ENCODE measurements at regions not wholly inside any gene's neighbourhood (a gene's known extent, or its start where the extent isn't known, plus 50 kb on each side); places are given as distances from the start of the nearest gene placed in this dataset.

- intact Hi-C loops (cut with DNase I): no loop called here
- ATAC-seq: no peak
- no peak for DNase-seq
Observed at GRCh38 chr3:36221975-36222374, 158.3 kb upstream of the STAC start.

GRCh38 chr3:36227980-36228379 lies 152.3 kb upstream of the STAC start:
- no peak for ATAC-seq
- DNase-seq: no peak

DNA sequence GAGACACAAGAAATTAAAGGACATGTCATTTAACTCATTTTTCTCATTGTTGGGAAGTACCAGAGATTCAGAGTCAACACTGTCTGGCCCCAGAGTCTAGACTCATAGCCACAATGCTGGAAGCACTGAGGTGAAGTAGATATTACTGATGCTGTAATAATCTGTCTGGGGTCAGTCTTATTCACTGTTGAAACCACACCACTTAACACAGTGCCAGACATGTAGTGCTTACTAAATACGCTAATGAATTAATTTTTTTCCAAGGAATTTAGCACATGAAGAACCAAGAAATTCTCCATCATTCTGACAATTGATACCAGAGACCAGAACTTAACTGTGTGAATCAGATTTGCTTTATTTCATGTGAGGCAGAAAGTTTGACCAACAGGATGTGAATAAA lies 150.8 kb upstream of the STAC start:
- intact Hi-C loops (cut with DNase I): no loop called here
- ATAC-seq: no peak
- no peak for DNase-seq

More at GRCh38 chr3:36227980-36228379, 152.3 kb upstream of the STAC start:
- intact Hi-C loops (cut with DNase I): no loop called here

- no peak for ATAC-seq
- no peak for DNase-seq
- intact Hi-C loops (cut with DNase I): no loop called here
Observed at GRCh38 chr3:36232797-36233489, 147.4 kb upstream of the STAC start.

- intact Hi-C loops (cut with DNase I): no loop called here
- ATAC-seq (no peak), DNase-seq (no peak)
Observed at GRCh38 chr3:36244728-36245127, 135.6 kb upstream of the STAC start.

- DNase-seq (no peak), ATAC-seq (no peak)
- intact Hi-C loops (cut with DNase I): no loop called here
Observed at GRCh38 chr3:36248374-36248773, 131.9 kb upstream of the STAC start.

GRCh38 chr3:36250191-36250590 lies 130.1 kb upstream of the STAC start:
- intact Hi-C loops (cut with DNase I): no loop called here
- DNase-seq: no peak
- no peak for ATAC-seq

GRCh38 chr3:36257158-36257852 lies 123.0 kb upstream of the STAC start:
- ATAC-seq (no peak), DNase-seq (no peak)
- intact Hi-C loops (cut with DNase I): no loop called here

- ATAC-seq (no peak), DNase-seq (no peak)
- intact Hi-C loops (cut with DNase I): no loop called here
Observed at GRCh38 chr3:36258421-36258820, 121.9 kb upstream of the STAC start.

GRCh38 chr3:36259580-36259979 lies 120.7 kb upstream of the STAC start:
- ATAC-seq: no peak
- no peak for DNase-seq
- intact Hi-C loops (cut with DNase I): no loop called here

GRCh38 chr3:36269274-36269673 lies 111.0 kb upstream of the STAC start:
- intact Hi-C loops (cut with DNase I): no loop called here
- DNase-seq: no peak
- ATAC-seq: no peak

GRCh38 chr3:36282766-36283165 lies 97.5 kb upstream of the STAC start:
- intact Hi-C loops (cut with DNase I): no loop called here
- DNase-seq: no peak
- ATAC-seq: no peak

GRCh38 chr3:36295296-36295695 lies 85.0 kb upstream of the STAC start:
- intact Hi-C loops (cut with DNase I): no loop called here
- no peak for DNase-seq
- ATAC-seq: no peak

DNA sequence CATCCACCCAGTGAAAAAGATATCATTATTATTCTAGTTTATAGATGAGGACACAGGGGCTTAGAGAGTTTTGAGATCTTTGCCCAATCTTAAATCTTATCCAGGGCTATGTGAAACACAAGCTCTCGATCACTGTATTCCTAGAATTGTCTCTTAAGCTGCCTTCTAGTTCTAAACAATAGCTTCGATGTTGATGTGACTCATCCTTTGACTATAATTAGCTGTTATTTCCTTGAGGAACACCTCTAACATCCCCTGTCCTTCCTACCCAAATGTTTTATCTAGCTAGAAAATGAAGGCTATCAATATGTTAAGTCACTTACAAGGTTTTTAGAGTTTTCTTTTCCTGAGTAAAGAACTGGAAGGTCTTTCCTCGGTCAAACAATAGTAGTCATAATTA lies 83.1 kb upstream of the STAC start:
- intact Hi-C loops (cut with DNase I): no loop called here
- no peak for ATAC-seq
- no peak for DNase-seq

DNA sequence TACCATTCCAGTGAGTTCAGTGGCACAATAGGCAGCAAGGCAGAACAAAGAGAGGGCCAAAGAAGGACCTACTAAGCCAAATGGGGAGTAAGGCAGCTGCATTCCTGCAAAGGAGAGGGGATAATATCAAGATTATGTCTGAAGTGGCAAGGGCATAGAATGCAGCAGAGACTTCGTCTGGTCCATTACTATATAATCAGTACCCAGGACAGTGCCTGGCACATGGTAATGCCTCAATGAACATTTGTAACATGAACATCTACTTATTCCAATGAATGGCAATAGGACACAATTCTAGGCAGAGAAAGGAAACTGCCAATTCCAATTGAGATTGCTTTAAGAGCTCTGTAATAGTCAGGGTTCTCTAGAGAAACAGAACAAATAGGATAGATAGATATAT lies 82.1 kb upstream of the STAC start:
- intact Hi-C loops (cut with DNase I): no loop called here
- ATAC-seq (no peak), DNase-seq (no peak)

GRCh38 chr3:36302158-36302509 lies 78.2 kb upstream of the STAC start:
- no peak for ATAC-seq
- no peak for DNase-seq
- intact Hi-C loops (cut with DNase I): no loop called here

DNA sequence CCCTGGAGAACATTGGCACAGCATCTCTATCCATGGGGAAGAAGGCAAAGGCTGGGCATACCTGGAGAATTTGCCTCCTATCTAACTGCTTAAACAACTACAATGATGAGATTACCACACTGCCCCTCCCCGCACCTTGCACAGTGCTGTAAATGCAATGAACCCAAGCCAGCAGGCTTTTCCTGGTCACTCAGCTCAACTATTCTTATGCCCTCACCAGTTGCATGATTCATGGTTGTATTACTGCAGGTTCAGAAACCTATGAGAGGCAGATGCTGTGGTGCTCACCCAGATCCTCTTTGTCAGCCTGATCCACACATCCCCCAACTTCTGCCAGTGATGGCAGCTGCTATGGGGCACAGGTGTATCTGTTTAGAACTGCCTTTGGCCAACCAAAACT lies 77.7 kb upstream of the STAC start:
- intact Hi-C loops (cut with DNase I): no loop called here
- DNase-seq: no peak
- no peak for ATAC-seq

DNA sequence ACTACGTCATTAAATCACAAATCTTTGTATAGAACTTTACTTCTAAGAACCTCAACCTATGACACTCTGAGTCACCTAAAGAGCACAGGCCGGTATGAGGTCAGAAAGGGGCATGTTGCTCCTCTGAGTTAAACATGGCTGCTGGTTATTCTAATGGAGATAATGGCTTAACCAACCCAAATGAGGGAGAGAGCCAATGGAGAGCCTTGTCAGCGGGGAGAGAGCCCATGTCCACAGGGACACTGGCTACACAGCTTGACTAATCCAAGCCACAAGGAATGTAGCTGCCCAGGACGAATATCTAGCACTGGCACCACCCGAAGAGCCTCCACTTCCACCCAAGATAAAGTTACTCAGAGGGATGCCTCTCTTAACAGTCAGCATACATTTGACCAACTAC lies 77.0 kb upstream of the STAC start:
- no peak for ATAC-seq
- intact Hi-C loops (cut with DNase I): no loop called here
- DNase-seq: no peak

- DNase-seq (no peak), ATAC-seq (no peak)
- intact Hi-C loops (cut with DNase I): no loop called here
Observed at GRCh38 chr3:36305929-36306520, 74.3 kb upstream of the STAC start.

- no peak for DNase-seq
- no peak for ATAC-seq
- intact Hi-C loops (cut with DNase I): no loop called here
Observed at GRCh38 chr3:36309092-36309491, 71.2 kb upstream of the STAC start.

DNA sequence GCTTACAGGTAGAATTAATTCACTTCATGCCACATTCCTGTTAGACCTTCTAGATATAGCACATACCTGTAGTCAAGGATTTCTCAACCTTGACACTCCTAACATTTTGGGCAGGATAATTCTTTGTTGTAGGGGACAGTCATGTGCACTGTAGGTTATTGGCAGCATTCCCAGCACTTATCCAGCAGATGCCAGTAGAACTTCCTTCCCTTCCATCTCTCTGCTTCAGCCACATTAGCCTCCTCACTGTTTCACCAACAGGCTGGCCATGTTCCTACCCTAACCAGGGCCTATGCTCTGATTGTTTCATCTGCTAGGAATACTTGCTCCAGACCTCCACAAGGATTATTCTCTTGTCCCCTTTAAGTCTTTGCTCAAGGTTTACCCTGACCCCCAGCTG lies 68.0 kb upstream of the STAC start:
- no peak for ATAC-seq
- intact Hi-C loops (cut with DNase I): no loop called here
- no peak for DNase-seq

Data from left cardiac atrium (tissue), 4 donors.